Esophagus muscularis mucosa (tissue), 4 donors: ENCODE measurements at regions not wholly inside any gene's neighbourhood (a gene's known extent, or its start where the extent isn't known, plus 50 kb on each side); places are given as distances from the start of the nearest gene placed in this dataset.

Experiments used
- EP300 ChIP-seq: sonication (generic); formaldehyde crosslinking; IDR thresholded peaks from one replicate; pipeline ENCODE4 v1.6.1; 2017; ENCODE audit warnings: antibody characterized with exemption
- POLR2A ChIP-seq: fragments of 450-650 bp; IDR thresholded peaks from one replicate; pipeline ENCODE4 v1.6.1; 2017; ENCODE audit warnings: antibody characterized with exemption, moderate library complexity, mild to moderate bottlenecking, low read depth
- POLR2AphosphoS5 ChIP-seq, 2 donors: sonication (generic); formaldehyde crosslinking; IDR thresholded peaks; one replicate each; pipeline ENCODE4 v1.6.1; 2017; ENCODE audit warnings: antibody characterized with exemption in 2 of 2
- TF ChIP-seq, protein P1 (sequence below), 3 experiments: fragments of 200-600 bp in 2 of 3; fragments of 450-650 bp in 1 of 3; sonication (generic) in 2 of 3; IDR thresholded peaks; one replicate each; pipeline ENCODE4 v1.5.1; 2017 to 2019; ENCODE audit warnings: antibody characterized with exemption in 3 of 3, mild to moderate bottlenecking in 2 of 3, moderate library complexity in 1 of 3

DNA sequence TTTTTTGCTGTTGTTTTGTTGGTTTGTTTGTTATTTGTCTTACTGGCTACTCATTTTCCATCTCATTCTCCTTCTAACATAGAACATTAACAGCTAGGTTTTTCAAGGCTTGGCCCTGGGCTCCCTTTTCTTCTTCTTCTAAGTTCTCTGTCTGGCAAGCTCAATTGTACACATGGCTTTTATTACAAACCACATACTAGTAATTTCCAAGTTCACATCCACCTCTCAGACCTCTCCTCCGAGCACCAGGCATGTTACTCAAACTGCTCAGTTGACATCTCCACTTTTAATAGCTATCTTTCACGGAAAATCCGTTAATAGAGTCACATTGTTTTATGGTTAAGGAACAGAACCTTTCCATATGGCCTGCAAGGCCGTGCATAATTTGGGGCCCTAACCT, 736.9 kb upstream of the ADAMTS5 start:
- TF ChIP-seq, protein P1, sequence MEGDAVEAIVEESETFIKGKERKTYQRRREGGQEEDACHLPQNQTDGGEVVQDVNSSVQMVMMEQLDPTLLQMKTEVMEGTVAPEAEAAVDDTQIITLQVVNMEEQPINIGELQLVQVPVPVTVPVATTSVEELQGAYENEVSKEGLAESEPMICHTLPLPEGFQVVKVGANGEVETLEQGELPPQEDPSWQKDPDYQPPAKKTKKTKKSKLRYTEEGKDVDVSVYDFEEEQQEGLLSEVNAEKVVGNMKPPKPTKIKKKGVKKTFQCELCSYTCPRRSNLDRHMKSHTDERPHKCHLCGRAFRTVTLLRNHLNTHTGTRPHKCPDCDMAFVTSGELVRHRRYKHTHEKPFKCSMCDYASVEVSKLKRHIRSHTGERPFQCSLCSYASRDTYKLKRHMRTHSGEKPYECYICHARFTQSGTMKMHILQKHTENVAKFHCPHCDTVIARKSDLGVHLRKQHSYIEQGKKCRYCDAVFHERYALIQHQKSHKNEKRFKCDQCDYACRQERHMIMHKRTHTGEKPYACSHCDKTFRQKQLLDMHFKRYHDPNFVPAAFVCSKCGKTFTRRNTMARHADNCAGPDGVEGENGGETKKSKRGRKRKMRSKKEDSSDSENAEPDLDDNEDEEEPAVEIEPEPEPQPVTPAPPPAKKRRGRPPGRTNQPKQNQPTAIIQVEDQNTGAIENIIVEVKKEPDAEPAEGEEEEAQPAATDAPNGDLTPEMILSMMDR (IDR thresholded peaks at IDR 0.05), result no peak
- no peak for TF ChIP-seq POLR2AphosphoS5 (IDR thresholded peaks at IDR 0.05)
- no peak for TF ChIP-seq POLR2A
- no peak for TF ChIP-seq EP300
